G401.6 (cell line): ENCODE measurements at regions not wholly inside any gene's neighbourhood (a gene's known extent, or its start where the extent isn't known, plus 50 kb on each side); places are given as distances from the start of the nearest gene placed in this dataset.
"Not testable (repeated sequence)": the region's sequence is repeated elsewhere in the genome, so short reads cannot be mapped to it uniquely, and the experiment has no call there.

Experiments
- FAIRE-seq: peaks from 2 replicates; lab custom pipeline; 2012; peaks lifted over from hg19 to GRCh38; lab: Jason Lieb, UNC

GRCh38 chr9:74355107-74355506, 142.0 kb upstream of the RORB start:
- FAIRE-seq: no peak

GRCh38 chr9:74357577-74357976, 139.6 kb upstream of the RORB start:
- no peak for FAIRE-seq

GRCh38 chr9:74358959-74359358, 138.2 kb upstream of the RORB start:
- no peak for FAIRE-seq

GRCh38 chr9:74361508-74361907, 135.6 kb upstream of the RORB start:
- no peak for FAIRE-seq

- FAIRE-seq: no peak
These were observed 134.7 kb upstream of the RORB start for GRCh38 chr9:74362423-74362822.

- FAIRE-seq: no peak
These were observed 131.0 kb upstream of the RORB start for GRCh38 chr9:74366111-74366510.

- FAIRE-seq: no peak
These were observed 127.3 kb upstream of the RORB start for GRCh38 chr9:74369844-74370243.

GRCh38 chr9:74373348-74373747, 123.8 kb upstream of the RORB start:
- FAIRE-seq: no peak

GRCh38 chr9:74379718-74380117, 117.4 kb upstream of the RORB start:
- no peak for FAIRE-seq

GRCh38 chr9:74391816-74392215, 105.3 kb upstream of the RORB start:
- no peak for FAIRE-seq

- FAIRE-seq: no peak
These were observed 93.6 kb upstream of the RORB start for GRCh38 chr9:74403581-74403980.

GRCh38 chr9:74404620-74405019, 92.5 kb upstream of the RORB start:
- FAIRE-seq: no peak

GRCh38 chr9:74407166-74407565, 90.0 kb upstream of the RORB start:
- FAIRE-seq: no peak

GRCh38 chr9:74412236-74412979, 84.7 kb upstream of the RORB start:
- FAIRE-seq: no peak

- no peak for FAIRE-seq
These were observed 83.3 kb upstream of the RORB start for GRCh38 chr9:74413876-74414275.

- FAIRE-seq: no peak
These were observed 82.8 kb upstream of the RORB start for GRCh38 chr9:74414325-74414724.

GRCh38 chr9:74415995-74416394, 81.1 kb upstream of the RORB start:
- no peak for FAIRE-seq

- FAIRE-seq: not testable (repeated sequence)
These were observed 72.6 kb upstream of the RORB start for GRCh38 chr9:74424488-74424887.

GRCh38 chr9:74431467-74431866, 65.7 kb upstream of the RORB start:
- FAIRE-seq: no peak

- FAIRE-seq: no peak
These were observed 53.9 kb upstream of the RORB start for GRCh38 chr9:74443036-74443750.

GRCh38 chr9:74444369-74444768, 52.8 kb upstream of the RORB start:
- FAIRE-seq: no peak
